ENCODE measurements at regions not wholly inside any gene's neighbourhood (a gene's known extent, or its start where the extent isn't known, plus 50 kb on each side); places are given as distances from the start of the nearest gene placed in this dataset.
A peak's percentile ranks its signal among the peaks of the same experiment; 100 is the strongest.
"Not testable (repeated sequence)": the region's sequence is repeated elsewhere in the genome, so short reads cannot be mapped to it uniquely, and the experiment has no call there.

GRCh38 chr1:232579958-232580941 lies 49.7 kb downstream of the SIPA1L2 start:
- DNase-seq, result no peak

- no peak for DNase-seq
These were observed 50.5 kb downstream of the SIPA1L2 start for GRCh38 chr1:232579466-232579865.

- DNase-seq, result no peak
These were observed 51.2 kb downstream of the SIPA1L2 start for GRCh38 chr1:232578651-232579195.

- no peak for DNase-seq
These were observed 52.2 kb downstream of the SIPA1L2 start for GRCh38 chr1:232577772-232578171.

- no peak for DNase-seq
These were observed 53.4 kb downstream of the SIPA1L2 start for GRCh38 chr1:232576537-232576936.

GRCh38 chr1:232575763-232576040 lies 54.2 kb downstream of the SIPA1L2 start:
- no peak for DNase-seq

- DNase-seq, result no peak
These were observed 54.8 kb downstream of the SIPA1L2 start for GRCh38 chr1:232574889-232575762.

GRCh38 chr1:232574077-232574476 lies 55.9 kb downstream of the SIPA1L2 start:
- no peak for DNase-seq

GRCh38 chr1:232571523-232571922 lies 58.4 kb downstream of the SIPA1L2 start:
- no peak for DNase-seq

GRCh38 chr1:232570007-232570406 lies 59.9 kb downstream of the SIPA1L2 start:
- DNase-seq, result peak; percentile 42

GRCh38 chr1:232569554-232569921 lies 60.4 kb downstream of the SIPA1L2 start:
- DNase-seq, result not testable (repeated sequence)

GRCh38 chr1:232568906-232569553 lies 60.9 kb downstream of the SIPA1L2 start:
- no peak for DNase-seq

- no peak for DNase-seq
These were observed 61.5 kb downstream of the SIPA1L2 start for GRCh38 chr1:232568331-232568852.

- DNase-seq, result no peak
These were observed 63.8 kb downstream of the SIPA1L2 start for GRCh38 chr1:232566093-232566492.

- no peak for DNase-seq
These were observed 67.0 kb downstream of the SIPA1L2 start for GRCh38 chr1:232562855-232563510.

GRCh38 chr1:232561381-232561780 lies 68.6 kb downstream of the SIPA1L2 start:
- no peak for DNase-seq

- DNase-seq, result no peak
These were observed 69.0 kb downstream of the SIPA1L2 start for GRCh38 chr1:232560940-232561339.

GRCh38 chr1:232558954-232559353 lies 71.0 kb downstream of the SIPA1L2 start:
- DNase-seq, result no peak

- no peak for DNase-seq
These were observed 72.3 kb downstream of the SIPA1L2 start for GRCh38 chr1:232557502-232558191.

GRCh38 chr1:232557096-232557495 lies 72.8 kb downstream of the SIPA1L2 start:
- DNase-seq, result no peak

- no peak for DNase-seq
These were observed 73.6 kb downstream of the SIPA1L2 start for GRCh38 chr1:232556351-232556750.

Measured in eye (tissue), 1 donor.